ENCODE measurements at regions not wholly inside any gene's neighbourhood (a gene's known extent, or its start where the extent isn't known, plus 50 kb on each side); places are given as distances from the start of the nearest gene placed in this dataset.

GRCh38 chr18:71047882-71048281 lies 759.0 kb downstream of the SOCS6 start:
- WGBS (ENCODE audit: extremely low coverage, insufficient coverage, low lambda C conversion rate): no CpG with 5 or more reads among the region's 4 CpGs
- no peak overlapping the region for H2AK5ac ChIP-seq (ENCODE audit: low read length)
- no peak overlapping the region for H2BK5ac ChIP-seq (ENCODE audit: low read length)
- H3K36me3 ChIP-seq (ENCODE audit: control insufficient read depth, insufficient read depth, low read length): no peaks in the 10 kb centered on the region
- no peak overlapping the region for H4K8ac ChIP-seq (ENCODE audit: low read depth, low read length)
- no peak overlapping the region for H4K5ac ChIP-seq (ENCODE audit: low read length)
- no peak overlapping the region for H2BK120ac ChIP-seq (ENCODE audit: low read depth, low read length)
- H3K27me3 ChIP-seq (ENCODE audit: insufficient read depth, low read length, poor library complexity): no peaks in the 10 kb centered on the region
- H3K56ac ChIP-seq (ENCODE audit: low read length): no peak overlapping the region
- no peaks in the 10 kb centered on the region for H3K79me2 ChIP-seq (ENCODE audit: control insufficient read depth, insufficient read depth, low read length)
- no peak for DNase-seq
- no peak overlapping the region for H3K27ac ChIP-seq (ENCODE audit: low read depth, low read length)
- H3K4me3 ChIP-seq (ENCODE audit: low read length): no peak overlapping the region
- H3K4ac ChIP-seq (ENCODE audit: low read depth, low read length): no peak overlapping the region
- H3K4me1 ChIP-seq (ENCODE audit: control insufficient read depth, low read depth, low read length): no peaks in the 10 kb centered on the region
- H3K18ac ChIP-seq (ENCODE audit: low read length): no peak overlapping the region
- no peak overlapping the region for H3K23ac ChIP-seq (ENCODE audit: low read length)
- H3K9ac ChIP-seq (ENCODE audit: low read length): no peak overlapping the region
- H3K79me1 ChIP-seq (ENCODE audit: low read length): no peaks in the 10 kb centered on the region
- H2BK15ac ChIP-seq (replicated peaks; ENCODE audit: low read depth): no peak overlapping the region
- no peak overlapping the region for H3K4me2 ChIP-seq (ENCODE audit: low read length)

GRCh38 chr18:71045331-71046065 lies 756.7 kb downstream of the SOCS6 start:
- H3K79me2 ChIP-seq (ENCODE audit: control insufficient read depth, insufficient read depth, low read length): no peaks in the 10 kb centered on the region
- no peak overlapping the region for H3K4me3 ChIP-seq (ENCODE audit: low read length)
- H4K8ac ChIP-seq (ENCODE audit: low read depth, low read length): no peak overlapping the region
- H3K18ac ChIP-seq (ENCODE audit: low read length): no peak overlapping the region
- no peaks in the 10 kb centered on the region for H3K36me3 ChIP-seq (ENCODE audit: control insufficient read depth, insufficient read depth, low read length)
- no peak overlapping the region for H3K9ac ChIP-seq (ENCODE audit: low read length)
- no peak overlapping the region for H2BK5ac ChIP-seq (ENCODE audit: low read length)
- H3K23ac ChIP-seq (ENCODE audit: low read length): no peak overlapping the region
- no peak overlapping the region for H4K5ac ChIP-seq (ENCODE audit: low read length)
- no peaks in the 10 kb centered on the region for H3K79me1 ChIP-seq (ENCODE audit: low read length)
- H2BK15ac ChIP-seq (replicated peaks; ENCODE audit: low read depth): no peak overlapping the region
- no peak for DNase-seq
- no peaks in the 10 kb centered on the region for H3K27me3 ChIP-seq (ENCODE audit: insufficient read depth, low read length, poor library complexity)
- no CpG with 5 or more reads among the region's 1 CpG for WGBS (ENCODE audit: extremely low coverage, insufficient coverage, low lambda C conversion rate)
- no peak overlapping the region for H3K56ac ChIP-seq (ENCODE audit: low read length)
- no peak overlapping the region for H3K4me2 ChIP-seq (ENCODE audit: low read length)
- no peak overlapping the region for H3K27ac ChIP-seq (ENCODE audit: low read depth, low read length)
- H2AK5ac ChIP-seq (ENCODE audit: low read length): no peak overlapping the region
- H3K4me1 ChIP-seq (ENCODE audit: control insufficient read depth, low read depth, low read length): no peaks in the 10 kb centered on the region
- H2BK120ac ChIP-seq (ENCODE audit: low read depth, low read length): no peak overlapping the region
- no peak overlapping the region for H3K4ac ChIP-seq (ENCODE audit: low read depth, low read length)

- Histone ChIP-seq H3K18ac (ENCODE audit: low read length) (no peak overlapping the region), H3K4me2 (ENCODE audit: low read length) (no peak overlapping the region), H3K23ac (ENCODE audit: low read length) (no peak overlapping the region), H2BK15ac (replicated peaks; ENCODE audit: low read depth) (no peak overlapping the region), H4K5ac (ENCODE audit: low read length) (no peak overlapping the region), H2AK5ac (ENCODE audit: low read length) (no peak overlapping the region), H3K9ac (ENCODE audit: low read length) (no peak overlapping the region), H4K8ac (ENCODE audit: low read depth, low read length) (no peak overlapping the region), H3K4ac (ENCODE audit: low read depth, low read length) (no peak overlapping the region), H2BK120ac (ENCODE audit: low read depth, low read length) (no peak overlapping the region), H3K79me1 (ENCODE audit: low read length) (no peaks in the 10 kb centered on the region), H3K79me2 (ENCODE audit: control insufficient read depth, insufficient read depth, low read length) (no peaks in the 10 kb centered on the region), H3K27me3 (ENCODE audit: insufficient read depth, low read length, poor library complexity) (no peaks in the 10 kb centered on the region), H3K56ac (ENCODE audit: low read length) (no peak overlapping the region), H3K4me1 (ENCODE audit: control insufficient read depth, low read depth, low read length) (no peaks in the 10 kb centered on the region), H3K36me3 (ENCODE audit: control insufficient read depth, insufficient read depth, low read length) (no peaks in the 10 kb centered on the region), H2BK5ac (ENCODE audit: low read length) (no peak overlapping the region), H3K27ac (ENCODE audit: low read depth, low read length) (no peak overlapping the region), H3K4me3 (ENCODE audit: low read length) (no peak overlapping the region)
- DNase-seq: no peak
- no CpG with 5 or more reads among the region's 4 CpGs for WGBS (ENCODE audit: extremely low coverage, insufficient coverage, low lambda C conversion rate)
Observed at GRCh38 chr18:71040161-71040560, 751.3 kb downstream of the SOCS6 start.

- H2BK5ac ChIP-seq (ENCODE audit: low read length): no peak overlapping the region
- no peak overlapping the region for H3K56ac ChIP-seq (ENCODE audit: low read length)
- H3K4me1 ChIP-seq (ENCODE audit: control insufficient read depth, low read depth, low read length): no peaks in the 10 kb centered on the region
Observed at GRCh38 chr18:71038196-71038595, 749.4 kb downstream of the SOCS6 start.

GRCh38 chr18:71036783-71037182 lies 747.9 kb downstream of the SOCS6 start:
- Histone ChIP-seq H2BK120ac (ENCODE audit: low read depth, low read length) (no peak overlapping the region), H3K56ac (ENCODE audit: low read length) (no peak overlapping the region), H4K5ac (ENCODE audit: low read length) (no peak overlapping the region), H3K79me2 (ENCODE audit: control insufficient read depth, insufficient read depth, low read length) (no peaks in the 10 kb centered on the region), H3K27me3 (ENCODE audit: insufficient read depth, low read length, poor library complexity) (no peaks in the 10 kb centered on the region), H3K79me1 (ENCODE audit: low read length) (no peaks in the 10 kb centered on the region), H2BK5ac (ENCODE audit: low read length) (no peak overlapping the region), H3K4me1 (ENCODE audit: control insufficient read depth, low read depth, low read length) (no peaks in the 10 kb centered on the region), H2BK15ac (replicated peaks; ENCODE audit: low read depth) (no peak overlapping the region), H3K36me3 (ENCODE audit: control insufficient read depth, insufficient read depth, low read length) (no peaks in the 10 kb centered on the region), H3K9ac (ENCODE audit: low read length) (no peak overlapping the region), H3K4me2 (ENCODE audit: low read length) (no peak overlapping the region), H4K8ac (ENCODE audit: low read depth, low read length) (no peak overlapping the region), H3K23ac (ENCODE audit: low read length) (no peak overlapping the region), H3K4ac (ENCODE audit: low read depth, low read length) (no peak overlapping the region), H3K4me3 (ENCODE audit: low read length) (no peak overlapping the region), H2AK5ac (ENCODE audit: low read length) (no peak overlapping the region), H3K27ac (ENCODE audit: low read depth, low read length) (no peak overlapping the region), H3K18ac (ENCODE audit: low read length) (no peak overlapping the region)
- peak; percentile 1 for DNase-seq
- no CpG with 5 or more reads among the region's 1 CpG for WGBS (ENCODE audit: extremely low coverage, insufficient coverage, low lambda C conversion rate)

More at GRCh38 chr18:71038196-71038595, 749.4 kb downstream of the SOCS6 start:
- H3K9ac ChIP-seq (ENCODE audit: low read length): no peak overlapping the region
- H2AK5ac ChIP-seq (ENCODE audit: low read length): no peak overlapping the region
- no peak overlapping the region for H3K18ac ChIP-seq (ENCODE audit: low read length)
- H3K79me2 ChIP-seq (ENCODE audit: control insufficient read depth, insufficient read depth, low read length): no peaks in the 10 kb centered on the region
- no peak overlapping the region for H3K27ac ChIP-seq (ENCODE audit: low read depth, low read length)
- no peak overlapping the region for H2BK15ac ChIP-seq (replicated peaks; ENCODE audit: low read depth)
- no peak for DNase-seq
- no peaks in the 10 kb centered on the region for H3K79me1 ChIP-seq (ENCODE audit: low read length)
- no peak overlapping the region for H3K4me3 ChIP-seq (ENCODE audit: low read length)
- H4K8ac ChIP-seq (ENCODE audit: low read depth, low read length): no peak overlapping the region
- H3K4me2 ChIP-seq (ENCODE audit: low read length): no peak overlapping the region
- H3K4ac ChIP-seq (ENCODE audit: low read depth, low read length): no peak overlapping the region
- no peaks in the 10 kb centered on the region for H3K27me3 ChIP-seq (ENCODE audit: insufficient read depth, low read length, poor library complexity)
- H3K36me3 ChIP-seq (ENCODE audit: control insufficient read depth, insufficient read depth, low read length): no peaks in the 10 kb centered on the region
- no peak overlapping the region for H3K23ac ChIP-seq (ENCODE audit: low read length)
- no CpG with 5 or more reads among the region's 1 CpG for WGBS (ENCODE audit: extremely low coverage, insufficient coverage, low lambda C conversion rate)
- no peak overlapping the region for H2BK120ac ChIP-seq (ENCODE audit: low read depth, low read length)
- H4K5ac ChIP-seq (ENCODE audit: low read length): no peak overlapping the region
